ENCODE measurements at regions not wholly inside any gene's neighbourhood (a gene's known extent, or its start where the extent isn't known, plus 50 kb on each side); places are given as distances from the start of the nearest gene placed in this dataset.

GRCh38 chr4:75259306-75259705 lies 254.9 kb downstream of the RCHY1 start:
- TF ChIP-seq POLR2A (IDR thresholded peaks at IDR 0.05) (no peak), CTCF (IDR thresholded peaks at IDR 0.05) (no peak), EP300 (IDR thresholded peaks at IDR 0.05) (no peak), POLR2AphosphoS5 (IDR thresholded peaks at IDR 0.05) (no peak)

Measured in stomach (tissue), 4 donors.